ENCODE measurements at regions not wholly inside any gene's neighbourhood (a gene's known extent, or its start where the extent isn't known, plus 50 kb on each side); places are given as distances from the start of the nearest gene placed in this dataset.

DNA sequence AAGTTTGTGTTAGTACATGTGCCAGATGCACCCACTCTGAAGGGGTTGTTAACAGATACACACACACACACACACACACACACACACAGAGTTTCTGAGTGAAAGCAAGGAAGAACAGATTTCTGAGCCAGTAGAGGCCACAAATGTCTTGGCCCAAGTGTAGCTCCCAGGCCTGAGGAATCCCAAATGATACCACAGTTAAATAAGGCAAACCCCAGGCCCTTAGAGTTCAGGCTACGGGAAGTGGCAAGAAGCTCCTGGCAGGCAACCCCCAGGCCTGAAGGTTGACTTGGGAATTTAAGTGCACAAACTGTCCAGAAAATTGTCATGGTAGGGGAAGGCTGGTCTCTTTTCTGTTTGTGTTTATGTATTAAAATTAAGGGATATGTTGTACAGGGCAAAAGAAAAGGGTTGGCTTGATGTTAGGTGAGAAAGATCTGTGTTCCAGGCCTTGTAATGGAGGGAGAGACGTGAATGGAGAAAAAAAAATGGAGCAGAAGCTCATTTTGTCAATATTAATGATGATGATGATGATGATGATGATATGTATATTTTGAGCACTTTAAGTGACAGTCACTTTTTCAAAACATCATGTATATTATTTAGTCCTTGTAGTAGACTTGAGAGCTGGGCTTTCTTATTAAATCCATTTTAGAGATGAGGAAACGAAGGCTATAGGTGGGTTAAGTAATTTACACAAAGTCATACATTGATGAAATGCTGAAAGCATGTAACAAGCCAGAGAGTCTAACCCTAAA lies 317.0 kb upstream of the JAG1 start:
- H3K36me3 Mint-ChIP-seq (ENCODE audit: low read depth): no peaks in the 10 kb centered on the region
- H3K4me1 Mint-ChIP-seq (ENCODE audit: low read depth): no peaks in the 10 kb centered on the region
- no peak overlapping the region for H3K4me3 Mint-ChIP-seq
- no peaks in the 10 kb centered on the region for H3K36me3 ChIP-seq (ENCODE audit: insufficient read depth, low read length)
- intact Hi-C loops (cut with DNase I, micrococcal nuclease): no loop called here
- H3K4me3 ChIP-seq (ENCODE audit: low read length): no peak overlapping the region
- no peaks in the 10 kb centered on the region for H3K27me3 Mint-ChIP-seq
- peaks cover 5% of the 10 kb centered on the region for H3K9me3 Mint-ChIP-seq
- H3K27ac ChIP-seq (ENCODE audit: low read depth in 1 of 2, low read length in 2 of 2): no peak overlapping the region
- ChIA-PET POLR2A (no interaction called here), CTCF (no interaction called here)
- DNase-seq (no peak), ATAC-seq (ENCODE audit: poor library complexity) (no peak)
- no peaks in the 10 kb centered on the region for H3K27me3 ChIP-seq (ENCODE audit: control insufficient read depth in 1 of 2, insufficient read depth in 2 of 2, low read length in 2 of 2)
- no peak overlapping the region for H3K27ac Mint-ChIP-seq
- H3K4me1 ChIP-seq (ENCODE audit: insufficient read depth, low read length): no peaks in the 10 kb centered on the region
- no peaks in the 10 kb centered on the region for H3K9me3 ChIP-seq (ENCODE audit: control insufficient read depth in 1 of 2, insufficient read depth in 1 of 2, low read length in 2 of 2)
- TF ChIP-seq, protein P1, sequence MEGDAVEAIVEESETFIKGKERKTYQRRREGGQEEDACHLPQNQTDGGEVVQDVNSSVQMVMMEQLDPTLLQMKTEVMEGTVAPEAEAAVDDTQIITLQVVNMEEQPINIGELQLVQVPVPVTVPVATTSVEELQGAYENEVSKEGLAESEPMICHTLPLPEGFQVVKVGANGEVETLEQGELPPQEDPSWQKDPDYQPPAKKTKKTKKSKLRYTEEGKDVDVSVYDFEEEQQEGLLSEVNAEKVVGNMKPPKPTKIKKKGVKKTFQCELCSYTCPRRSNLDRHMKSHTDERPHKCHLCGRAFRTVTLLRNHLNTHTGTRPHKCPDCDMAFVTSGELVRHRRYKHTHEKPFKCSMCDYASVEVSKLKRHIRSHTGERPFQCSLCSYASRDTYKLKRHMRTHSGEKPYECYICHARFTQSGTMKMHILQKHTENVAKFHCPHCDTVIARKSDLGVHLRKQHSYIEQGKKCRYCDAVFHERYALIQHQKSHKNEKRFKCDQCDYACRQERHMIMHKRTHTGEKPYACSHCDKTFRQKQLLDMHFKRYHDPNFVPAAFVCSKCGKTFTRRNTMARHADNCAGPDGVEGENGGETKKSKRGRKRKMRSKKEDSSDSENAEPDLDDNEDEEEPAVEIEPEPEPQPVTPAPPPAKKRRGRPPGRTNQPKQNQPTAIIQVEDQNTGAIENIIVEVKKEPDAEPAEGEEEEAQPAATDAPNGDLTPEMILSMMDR (IDR thresholded peaks at IDR 0.05): no peak

DNA sequence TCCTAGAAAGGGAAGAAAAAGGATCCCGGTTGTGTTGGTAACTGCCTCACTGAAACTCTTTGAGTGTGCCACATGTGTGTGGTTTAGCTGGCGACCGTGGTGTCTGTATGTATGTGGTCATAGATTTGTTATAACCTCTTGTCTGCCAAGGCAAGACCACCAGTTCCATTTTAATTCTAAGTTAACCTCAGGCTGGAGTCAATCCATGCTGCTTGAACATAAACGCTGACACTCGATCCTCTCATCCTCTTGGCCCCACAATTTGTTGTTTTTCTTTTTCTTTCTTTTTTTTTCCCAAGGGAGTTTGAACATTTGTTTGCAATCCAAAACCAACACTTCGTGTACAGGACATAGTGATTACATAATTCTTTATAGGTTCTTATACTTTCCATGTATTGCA lies 318.9 kb upstream of the JAG1 start:
- TF ChIP-seq, protein P1 (IDR thresholded peaks at IDR 0.05): no peak
- POLR2A ChIA-PET: no interaction called here
- no peaks in the 10 kb centered on the region for H3K36me3 Mint-ChIP-seq (ENCODE audit: low read depth)
- intact Hi-C loops (cut with DNase I, micrococcal nuclease): no loop called here
- H3K9me3 Mint-ChIP-seq: peaks cover 5% of the 10 kb centered on the region
- Histone ChIP-seq H3K4me3 (ENCODE audit: low read length) (no peak overlapping the region), H3K27ac (ENCODE audit: low read depth in 1 of 2, low read length in 2 of 2) (no peak overlapping the region), H3K36me3 (ENCODE audit: insufficient read depth, low read length) (no peaks in the 10 kb centered on the region), H3K9me3 (ENCODE audit: control insufficient read depth in 1 of 2, insufficient read depth in 1 of 2, low read length in 2 of 2) (no peaks in the 10 kb centered on the region), H3K4me1 (ENCODE audit: insufficient read depth, low read length) (no peaks in the 10 kb centered on the region), H3K27me3 (ENCODE audit: control insufficient read depth in 1 of 2, insufficient read depth in 2 of 2, low read length in 2 of 2) (no peaks in the 10 kb centered on the region)
- H3K4me3 Mint-ChIP-seq: no peak overlapping the region
- H3K27me3 Mint-ChIP-seq: no peaks in the 10 kb centered on the region
- ATAC-seq (ENCODE audit: poor library complexity): no peak
- H3K27ac Mint-ChIP-seq: no peak overlapping the region
- CTCF ChIA-PET: no interaction called here
- no peak for DNase-seq
- H3K4me1 Mint-ChIP-seq (ENCODE audit: low read depth): no peaks in the 10 kb centered on the region

DNA sequence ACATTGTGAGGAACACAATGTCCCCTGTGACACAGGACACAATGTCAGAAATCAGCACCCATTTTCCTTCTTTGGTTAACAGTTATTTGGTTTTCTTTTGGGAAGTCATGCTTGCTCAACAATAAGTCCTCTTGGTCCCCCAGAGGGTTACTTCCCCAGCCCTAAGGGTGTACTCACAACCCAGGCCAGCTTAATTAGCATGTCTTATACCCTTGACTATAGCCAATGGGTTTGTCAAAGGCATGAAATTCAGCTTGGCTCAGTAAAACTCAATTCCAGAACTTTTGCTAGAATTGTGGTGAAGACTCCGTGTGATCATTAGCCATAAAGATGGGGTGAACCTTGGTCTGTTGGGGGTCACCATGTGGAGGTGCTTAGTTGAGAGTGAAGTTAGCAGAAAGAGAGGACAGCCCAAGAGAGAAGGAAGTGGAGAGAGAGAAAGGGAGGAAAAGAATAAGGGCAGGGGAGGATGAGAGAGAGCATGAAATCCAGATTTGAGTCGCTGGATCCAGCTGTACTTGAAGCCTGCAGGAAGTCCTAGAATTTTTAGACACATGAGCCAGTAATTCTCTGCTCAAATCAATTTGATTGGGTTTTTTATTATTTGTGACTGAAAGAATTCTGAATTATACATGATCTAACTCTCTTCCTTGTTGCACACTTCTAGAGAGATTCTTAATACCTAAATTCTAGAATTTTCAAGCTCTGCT lies 321.3 kb upstream of the JAG1 start:
- ATAC-seq (ENCODE audit: poor library complexity): no peak
- H3K27me3 ChIP-seq (ENCODE audit: control insufficient read depth in 1 of 2, insufficient read depth in 2 of 2, low read length in 2 of 2): no peaks in the 10 kb centered on the region
- Mint-ChIP-seq H3K9me3 (peaks cover 5% of the 10 kb centered on the region), H3K4me1 (ENCODE audit: low read depth) (no peaks in the 10 kb centered on the region), H3K27ac (no peak overlapping the region), H3K27me3 (no peaks in the 10 kb centered on the region), H3K4me3 (no peak overlapping the region), H3K36me3 (ENCODE audit: low read depth) (no peaks in the 10 kb centered on the region)
- no peaks in the 10 kb centered on the region for H3K9me3 ChIP-seq (ENCODE audit: control insufficient read depth in 1 of 2, insufficient read depth in 1 of 2, low read length in 2 of 2)
- intact Hi-C loops (cut with DNase I, micrococcal nuclease): no loop called here
- H3K36me3 ChIP-seq (ENCODE audit: insufficient read depth, low read length): no peaks in the 10 kb centered on the region
- POLR2A ChIA-PET: no interaction called here
- no peak overlapping the region for H3K4me3 ChIP-seq (ENCODE audit: low read length)
- no peak for DNase-seq
- TF ChIP-seq, protein P1 (IDR thresholded peaks at IDR 0.05): no peak
- H3K4me1 ChIP-seq (ENCODE audit: insufficient read depth, low read length): no peaks in the 10 kb centered on the region
- no peak overlapping the region for H3K27ac ChIP-seq (ENCODE audit: low read depth in 1 of 2, low read length in 2 of 2)
- CTCF ChIA-PET: no interaction called here

All from CD4-positive, alpha-beta T cell (primary cell).